LNCAP (cell line): ENCODE measurements at regions not wholly inside any gene's neighbourhood (a gene's known extent, or its start where the extent isn't known, plus 50 kb on each side); places are given as distances from the start of the nearest gene placed in this dataset.

Experiments used
- TF ChIP-seq, protein P1 (sequence below): fragments of 450-650 bp; IDR thresholded peaks from 2 replicates; pipeline ENCODE4 v1.5.1; 2017; ENCODE audit warnings: mild to moderate bottlenecking

DNA sequence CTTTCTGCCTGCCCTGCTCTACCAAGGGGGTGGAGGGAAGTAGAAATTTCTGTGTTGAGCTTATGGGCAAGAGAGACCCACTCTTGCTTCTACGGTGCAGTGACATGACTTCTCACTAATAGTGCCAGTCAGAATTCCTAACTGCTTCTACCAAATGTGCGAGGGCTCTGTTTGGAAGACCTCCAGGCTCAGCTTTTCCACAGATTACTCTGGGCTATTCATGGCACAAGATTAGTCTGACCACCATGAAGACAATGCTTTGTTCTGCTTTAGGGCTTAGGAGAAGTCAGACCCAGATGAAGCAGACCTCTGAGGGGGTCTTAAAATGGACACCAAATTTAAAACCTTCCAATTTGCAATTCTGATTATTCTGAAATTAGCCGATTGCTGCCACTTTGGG, 195.9 kb upstream of the TBC1D5 start:
- TF ChIP-seq, protein P1, sequence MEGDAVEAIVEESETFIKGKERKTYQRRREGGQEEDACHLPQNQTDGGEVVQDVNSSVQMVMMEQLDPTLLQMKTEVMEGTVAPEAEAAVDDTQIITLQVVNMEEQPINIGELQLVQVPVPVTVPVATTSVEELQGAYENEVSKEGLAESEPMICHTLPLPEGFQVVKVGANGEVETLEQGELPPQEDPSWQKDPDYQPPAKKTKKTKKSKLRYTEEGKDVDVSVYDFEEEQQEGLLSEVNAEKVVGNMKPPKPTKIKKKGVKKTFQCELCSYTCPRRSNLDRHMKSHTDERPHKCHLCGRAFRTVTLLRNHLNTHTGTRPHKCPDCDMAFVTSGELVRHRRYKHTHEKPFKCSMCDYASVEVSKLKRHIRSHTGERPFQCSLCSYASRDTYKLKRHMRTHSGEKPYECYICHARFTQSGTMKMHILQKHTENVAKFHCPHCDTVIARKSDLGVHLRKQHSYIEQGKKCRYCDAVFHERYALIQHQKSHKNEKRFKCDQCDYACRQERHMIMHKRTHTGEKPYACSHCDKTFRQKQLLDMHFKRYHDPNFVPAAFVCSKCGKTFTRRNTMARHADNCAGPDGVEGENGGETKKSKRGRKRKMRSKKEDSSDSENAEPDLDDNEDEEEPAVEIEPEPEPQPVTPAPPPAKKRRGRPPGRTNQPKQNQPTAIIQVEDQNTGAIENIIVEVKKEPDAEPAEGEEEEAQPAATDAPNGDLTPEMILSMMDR = no peak

DNA sequence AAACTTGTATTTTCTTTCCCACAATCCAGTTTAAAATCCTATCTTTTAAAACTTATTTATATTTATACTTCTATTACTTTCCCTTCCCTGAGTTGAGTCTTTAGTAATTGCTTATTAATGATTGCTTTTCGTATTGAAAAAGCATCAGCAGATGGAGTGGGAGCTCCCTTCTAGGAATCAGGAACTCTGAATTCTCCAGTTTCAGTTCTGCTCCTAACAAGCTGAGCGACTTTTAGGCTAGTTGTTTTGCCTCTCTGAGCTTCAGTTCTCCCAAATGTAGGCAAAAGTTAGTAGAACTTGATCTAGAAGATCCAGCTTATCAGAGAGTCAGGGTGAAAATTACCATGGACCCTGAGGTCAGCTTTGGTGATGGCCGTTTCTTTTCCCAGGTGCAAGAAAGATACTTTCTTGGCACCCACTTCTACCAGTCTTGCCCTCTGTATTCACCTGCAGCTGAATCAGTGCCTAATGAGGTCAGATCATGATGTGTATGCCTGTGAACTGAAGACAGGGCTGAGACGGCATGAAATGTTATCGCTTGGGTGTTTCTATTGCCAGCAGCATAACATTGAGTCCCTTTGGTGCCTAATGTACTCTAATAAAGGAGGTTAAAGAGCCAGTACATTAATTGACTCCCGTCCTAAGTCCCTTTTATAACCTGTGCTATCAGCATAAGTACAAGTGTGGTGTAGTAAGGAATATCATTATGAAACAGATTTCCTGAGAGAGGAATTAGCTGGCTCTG, 194.5 kb upstream of the TBC1D5 start:
- TF ChIP-seq, protein P1 = no peak

DNA sequence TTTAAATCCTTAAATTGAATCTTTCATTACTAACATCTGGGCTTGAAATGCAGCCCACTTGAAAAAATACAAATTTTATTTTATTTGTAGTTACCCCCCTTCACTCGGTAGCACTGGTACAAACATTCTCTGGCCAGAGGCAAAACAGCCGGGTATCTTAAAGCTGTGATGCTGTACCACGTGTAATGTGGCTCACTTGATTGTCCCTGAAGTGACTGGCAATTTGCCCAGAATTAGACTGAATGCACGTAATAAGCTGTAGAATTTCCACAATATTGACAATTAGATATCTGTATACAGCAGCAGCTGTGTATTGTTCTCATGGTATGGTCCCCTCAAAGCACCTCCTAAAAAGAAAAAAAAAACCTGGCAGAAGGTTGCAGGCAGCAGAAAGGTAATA, 192.8 kb upstream of the TBC1D5 start:
- TF ChIP-seq, protein P1 = no peak

DNA sequence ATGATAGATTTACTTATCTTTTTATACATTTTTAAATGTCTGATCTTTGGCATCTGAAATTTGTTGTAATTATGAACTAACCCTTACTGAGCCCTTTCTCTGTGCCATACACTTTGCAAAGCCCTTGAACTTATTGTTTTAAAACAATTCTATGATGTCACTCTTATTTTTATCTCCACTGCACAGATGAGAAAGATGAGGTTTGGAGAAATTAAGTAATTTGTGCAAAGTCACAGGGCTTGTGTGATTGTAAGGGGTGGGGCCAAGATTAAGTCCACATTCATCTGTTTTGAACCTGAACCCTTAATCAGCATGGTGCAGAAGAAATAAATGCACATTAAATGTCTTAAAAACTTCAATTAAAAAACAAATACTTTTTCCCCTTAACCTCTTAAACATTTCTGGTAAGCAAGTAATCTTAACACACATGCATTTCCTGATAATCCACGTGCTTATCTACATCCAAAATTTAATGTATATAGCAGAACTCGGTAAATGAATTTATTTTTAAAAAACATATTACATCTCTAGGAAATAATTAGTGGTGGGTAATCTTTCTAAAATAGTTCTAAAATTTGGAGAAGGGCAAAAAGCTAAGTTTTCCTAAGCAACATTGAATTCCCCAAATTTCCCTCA, 189.8 kb upstream of the TBC1D5 start:
- TF ChIP-seq, protein P1 = no peak

DNA sequence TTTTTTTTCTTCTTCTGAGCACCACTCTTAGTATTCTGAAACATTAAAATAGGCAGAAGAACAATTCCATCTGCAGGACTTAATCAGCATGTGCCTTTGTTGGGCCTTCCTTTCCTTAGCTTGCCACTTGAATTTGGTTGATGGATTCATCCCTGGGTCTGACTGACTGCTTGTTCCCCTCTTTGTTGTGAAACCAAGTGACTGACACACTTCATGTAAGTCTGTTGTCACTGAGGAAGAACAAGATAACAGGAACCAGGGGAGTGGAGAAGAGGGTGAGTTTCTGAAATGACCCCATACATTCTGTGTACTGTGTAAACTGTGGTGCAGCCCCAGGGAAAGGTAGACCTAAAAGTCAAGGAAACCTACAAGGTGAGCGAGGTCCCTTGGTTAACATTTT, 188.7 kb upstream of the TBC1D5 start:
- TF ChIP-seq, protein P1 = no peak

DNA sequence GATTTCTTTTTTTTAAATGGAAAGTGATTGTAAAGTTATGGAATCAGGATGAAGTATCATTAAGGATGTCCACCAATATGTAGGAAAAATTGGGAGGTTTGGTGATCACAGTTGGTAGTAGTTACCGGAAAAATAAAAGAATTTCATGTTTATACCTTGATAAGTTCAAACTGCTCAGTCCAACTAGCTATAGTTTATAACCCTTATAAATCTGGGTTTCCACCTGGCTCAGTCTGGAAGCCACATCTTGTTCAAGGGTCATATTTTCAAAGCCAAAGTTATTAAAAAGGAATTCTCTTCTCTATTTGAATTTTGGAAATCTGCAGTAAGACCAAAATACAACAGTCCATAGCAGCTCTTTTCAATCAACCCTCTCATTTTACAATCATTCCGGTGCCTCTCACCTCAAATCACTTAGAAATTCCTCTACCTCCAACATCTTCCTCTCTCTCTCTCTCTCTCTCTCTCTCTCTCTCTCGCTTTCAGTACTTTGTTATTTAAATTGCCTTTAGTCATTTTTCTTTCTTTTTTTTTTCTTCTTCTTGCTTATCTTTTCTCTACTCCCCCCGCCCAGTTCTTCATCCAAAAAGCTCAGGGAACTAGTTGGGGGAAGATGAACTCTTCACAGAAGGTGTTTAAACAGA, 186.2 kb upstream of the TBC1D5 start:
- TF ChIP-seq, protein P1 = no peak

DNA sequence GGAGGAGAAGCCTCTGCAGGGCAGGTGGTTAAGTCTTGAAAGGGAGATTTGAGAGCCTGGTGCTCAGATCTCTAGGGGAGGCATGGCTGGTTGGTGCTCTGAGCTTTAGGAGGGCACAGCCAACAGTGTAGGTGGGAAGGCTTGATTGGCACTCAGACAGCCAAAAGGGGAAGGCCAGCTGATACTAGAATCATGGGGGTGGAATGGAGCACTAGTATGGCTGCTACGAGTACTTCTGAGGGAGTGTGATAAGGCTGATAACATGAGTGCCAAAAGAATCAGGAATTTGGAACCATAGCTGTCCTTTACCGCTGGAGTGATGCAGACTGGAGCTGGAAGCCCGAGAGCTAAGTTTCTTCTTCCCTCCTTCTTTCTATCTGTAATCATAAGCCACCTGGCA, 184.6 kb upstream of the TBC1D5 start:
- TF ChIP-seq, protein P1 = no peak
